Adrenal gland (tissue), 5 donors: ENCODE measurements at regions not wholly inside any gene's neighbourhood (a gene's known extent, or its start where the extent isn't known, plus 50 kb on each side); places are given as distances from the start of the nearest gene placed in this dataset.

Experiments
- POLR2A ChIP-seq, 2 donors: fragments of 450-650 bp; IDR thresholded peaks; one replicate each; pipeline ENCODE4 v1.6.1; 2017; ENCODE audit warnings: antibody characterized with exemption in 2 of 2, mild to moderate bottlenecking in 2 of 2, moderate library complexity in 1 of 2
- TF ChIP-seq, protein P1 (sequence below), 6 experiments: fragments of 450-650 bp in 4 of 6; fragments of 200-600 bp in 2 of 6; sonication (generic) in 1 of 6; IDR thresholded peaks; 1 replicate in 5 of 6; 2 replicates in 1 of 6; pipeline versions ENCODE4 v1.5.1 to v1.8.0; 2016 to 2021; ENCODE audit warnings: antibody characterized with exemption in 6 of 6, mild to moderate bottlenecking in 2 of 6, moderate library complexity in 1 of 6
- donor health status: DM: no; HTN: no; CAD: no.

DNA sequence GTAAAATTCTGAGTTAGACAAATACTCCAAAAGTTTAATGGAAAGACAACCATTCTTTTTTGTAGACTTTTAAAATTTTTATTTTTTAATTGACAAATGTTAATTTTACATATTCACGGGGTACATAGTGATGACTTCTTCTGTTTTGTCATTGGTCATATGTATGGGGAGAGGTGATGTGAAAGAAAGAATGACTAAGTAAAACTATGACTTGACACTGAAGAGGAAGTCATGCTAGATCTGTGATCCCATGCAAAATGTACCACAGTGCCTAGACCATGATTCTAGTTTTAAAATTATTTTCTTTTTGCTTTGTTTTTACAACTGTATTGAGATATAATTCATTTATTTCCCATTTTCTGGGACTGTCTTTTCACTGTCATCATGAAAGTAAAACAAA is 281.6 kb downstream of the MBNL1 start:
- TF ChIP-seq, protein P1, sequence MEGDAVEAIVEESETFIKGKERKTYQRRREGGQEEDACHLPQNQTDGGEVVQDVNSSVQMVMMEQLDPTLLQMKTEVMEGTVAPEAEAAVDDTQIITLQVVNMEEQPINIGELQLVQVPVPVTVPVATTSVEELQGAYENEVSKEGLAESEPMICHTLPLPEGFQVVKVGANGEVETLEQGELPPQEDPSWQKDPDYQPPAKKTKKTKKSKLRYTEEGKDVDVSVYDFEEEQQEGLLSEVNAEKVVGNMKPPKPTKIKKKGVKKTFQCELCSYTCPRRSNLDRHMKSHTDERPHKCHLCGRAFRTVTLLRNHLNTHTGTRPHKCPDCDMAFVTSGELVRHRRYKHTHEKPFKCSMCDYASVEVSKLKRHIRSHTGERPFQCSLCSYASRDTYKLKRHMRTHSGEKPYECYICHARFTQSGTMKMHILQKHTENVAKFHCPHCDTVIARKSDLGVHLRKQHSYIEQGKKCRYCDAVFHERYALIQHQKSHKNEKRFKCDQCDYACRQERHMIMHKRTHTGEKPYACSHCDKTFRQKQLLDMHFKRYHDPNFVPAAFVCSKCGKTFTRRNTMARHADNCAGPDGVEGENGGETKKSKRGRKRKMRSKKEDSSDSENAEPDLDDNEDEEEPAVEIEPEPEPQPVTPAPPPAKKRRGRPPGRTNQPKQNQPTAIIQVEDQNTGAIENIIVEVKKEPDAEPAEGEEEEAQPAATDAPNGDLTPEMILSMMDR (IDR thresholded peaks at IDR 0.05), result no peak
- no peak for TF ChIP-seq POLR2A (IDR thresholded peaks at IDR 0.05)
